Neural progenitor cell (in vitro differentiated cells): ENCODE measurements at regions not wholly inside any gene's neighbourhood (a gene's known extent, or its start where the extent isn't known, plus 50 kb on each side); places are given as distances from the start of the nearest gene placed in this dataset.

Experiments used
- DNase-seq: peaks from one replicate; pipeline ENCODE4 v3.0.0-alpha.2; 2016; ENCODE audit warnings: low spot score
- H2AFZ ChIP-seq: fragments of 200-600 bp; sonication (generic); replicated peaks from 2 replicates; pipeline ENCODE4 v1.6.1; 2016; ENCODE audit warnings: antibody characterized with exemption
- H3F3A ChIP-seq: fragments of 200-600 bp; sonication (generic); 2 replicates; pipeline ENCODE4 v1.6.1; 2016; ENCODE audit warnings: antibody characterized with exemption, low read depth
- H3K27ac ChIP-seq: fragments of 200-600 bp; sonication (generic); 2 replicates; pipeline ENCODE4 v1.5.1; 2016; ENCODE audit warnings: mild to moderate bottlenecking
- H3K27me3 ChIP-seq: fragments of 200-600 bp; sonication (generic); 2 replicates; pipeline ENCODE4 v1.6.1; 2016; ENCODE audit warnings: mild to moderate bottlenecking, moderate library complexity
- H3K36me3 ChIP-seq: fragments of 200-600 bp; sonication (generic); 2 replicates; pipeline ENCODE4 v1.5.1; 2016
- H3K4me1 ChIP-seq: fragments of 200-600 bp; sonication (generic); 2 replicates; pipeline ENCODE4 v1.6.1; 2016; ENCODE audit warnings: mixed run types
- H3K4me2 ChIP-seq: fragments of 200-600 bp; sonication (generic); 2 replicates; pipeline ENCODE4 v1.6.1; 2016
- H3K4me3 ChIP-seq: fragments of 200-600 bp; sonication (generic); 2 replicates; pipeline ENCODE4 v1.5.1; 2016
- H3K79me2 ChIP-seq: fragments of 200-600 bp; sonication (generic); 2 replicates; pipeline ENCODE4 v1.6.1; 2016; ENCODE audit warnings: low read depth
- H3K9ac ChIP-seq: fragments of 200-600 bp; sonication (generic); 2 replicates; pipeline ENCODE4 v1.6.1; 2016
- H3K9me3 ChIP-seq: fragments of 200-600 bp; sonication (generic); 2 replicates; pipeline ENCODE4 v1.5.1; 2016; ENCODE audit warnings: low read depth
- H4K20me1 ChIP-seq: fragments of 200-600 bp; sonication (generic); 2 replicates; pipeline ENCODE4 v1.6.1; 2016; ENCODE audit warnings: low read depth
- H3K27ac Mint-ChIP-seq: 3 replicates; pipeline ENCODE4 v1.8.0; 2021; ENCODE audit warnings: mixed read lengths
- H3K27me3 Mint-ChIP-seq: 2 replicates; pipeline ENCODE4 v1.8.0; 2022; ENCODE audit warnings: low read depth, mild to moderate bottlenecking, inconsistent platforms, moderate library complexity, mixed read lengths; ENCODE audit not compliant: insufficient read depth
- H3K36me3 Mint-ChIP-seq: 3 replicates; pipeline ENCODE4 v1.8.0; 2021; ENCODE audit warnings: mixed read lengths
- H3K4me1 Mint-ChIP-seq: 3 replicates; pipeline ENCODE4 v1.8.0; 2021; ENCODE audit warnings: mixed read lengths
- H3K4me3 Mint-ChIP-seq: 3 replicates; pipeline ENCODE4 v1.8.0; 2021; ENCODE audit warnings: mild to moderate bottlenecking, moderate library complexity, mixed read lengths
- H3K9me3 Mint-ChIP-seq: 3 replicates; pipeline ENCODE4 v1.8.0; 2020; ENCODE audit warnings: mixed read lengths
- CTCF ChIP-seq: fragments of 200-600 bp; sonication (generic); IDR thresholded peaks from 2 replicates; pipeline ENCODE4 v1.5.1; 2017; ENCODE audit warnings: antibody characterized with exemption, mild to moderate bottlenecking
- EZH2 ChIP-seq: fragments of 200-600 bp; sonication (generic); IDR thresholded peaks from 2 replicates; pipeline ENCODE4 v1.6.1; 2017; ENCODE audit warnings: antibody characterized with exemption, mild to moderate bottlenecking, moderate library complexity
- EZH2phosphoT487 ChIP-seq: fragments of 200-600 bp; sonication (generic); IDR thresholded peaks from 2 replicates; pipeline ENCODE4 v1.6.1; 2017; ENCODE audit warnings: antibody characterized with exemption

GRCh38 chr14:25837551-25837965 lies 760.3 kb downstream of the NOVA1 start:
- TF ChIP-seq EZH2 (no peak), CTCF (no peak), EZH2phosphoT487 (no peak)
- no peaks in the 10 kb centered on the region for H3K27me3 ChIP-seq
- H3K9me3 ChIP-seq: no peaks in the 10 kb centered on the region
- H3K79me2 ChIP-seq: no peaks in the 10 kb centered on the region
- no peaks in the 10 kb centered on the region for H3F3A ChIP-seq
- no peak overlapping the region for H3K4me3 ChIP-seq
- no peaks in the 10 kb centered on the region for H3K36me3 ChIP-seq
- Mint-ChIP-seq H3K36me3 (no peaks in the 10 kb centered on the region), H3K27me3 (peaks cover 2% of the 10 kb centered on the region), H3K27ac (no peak overlapping the region), H3K9me3 (no peaks in the 10 kb centered on the region), H3K4me1 (no peaks in the 10 kb centered on the region), H3K4me3 (no peak overlapping the region)
- peak overlapping the region; percentile 20 for H2AFZ ChIP-seq
- DNase-seq: no peak
- H3K27ac ChIP-seq: no peak overlapping the region
- no peaks in the 10 kb centered on the region for H4K20me1 ChIP-seq
- no peak overlapping the region for H3K4me2 ChIP-seq
- H3K4me1 ChIP-seq: peaks cover 5% of the 10 kb centered on the region
- H3K9ac ChIP-seq: no peak overlapping the region

- Mint-ChIP-seq H3K27me3 (peaks cover 4% of the 10 kb centered on the region), H3K9me3 (no peaks in the 10 kb centered on the region), H3K4me3 (no peak overlapping the region), H3K4me1 (no peaks in the 10 kb centered on the region), H3K36me3 (no peaks in the 10 kb centered on the region), H3K27ac (no peak overlapping the region)
- Histone ChIP-seq H3K36me3 (no peaks in the 10 kb centered on the region), H3K4me1 (peaks cover 4% of the 10 kb centered on the region), H3K27ac (no peak overlapping the region), H3K4me3 (no peak overlapping the region), H2AFZ (peak overlapping the region; percentile 1), H3K4me2 (no peak overlapping the region), H3K27me3 (no peaks in the 10 kb centered on the region), H4K20me1 (no peaks in the 10 kb centered on the region), H3K9ac (no peak overlapping the region), H3K79me2 (no peaks in the 10 kb centered on the region), H3K9me3 (no peaks in the 10 kb centered on the region), H3F3A (no peaks in the 10 kb centered on the region)
- DNase-seq: no peak
- no peak for TF ChIP-seq CTCF
- no peak for TF ChIP-seq EZH2
- no peak for TF ChIP-seq EZH2phosphoT487
Observed at GRCh38 chr14:25836636-25837035, 761.2 kb downstream of the NOVA1 start.

GRCh38 chr14:25833341-25834126 lies 764.3 kb downstream of the NOVA1 start:
- H4K20me1 ChIP-seq: no peaks in the 10 kb centered on the region
- Mint-ChIP-seq H3K27me3 (peaks cover 2% of the 10 kb centered on the region), H3K9me3 (no peaks in the 10 kb centered on the region), H3K4me1 (no peaks in the 10 kb centered on the region), H3K36me3 (no peaks in the 10 kb centered on the region), H3K4me3 (no peak overlapping the region), H3K27ac (no peak overlapping the region)
- DNase-seq: peak; percentile 80
- no peaks in the 10 kb centered on the region for H3K9me3 ChIP-seq
- H3K27me3 ChIP-seq: no peaks in the 10 kb centered on the region
- no peaks in the 10 kb centered on the region for H3F3A ChIP-seq
- H3K4me1 ChIP-seq: peaks cover 4% of the 10 kb centered on the region
- H3K36me3 ChIP-seq: no peaks in the 10 kb centered on the region
- no peak overlapping the region for H3K9ac ChIP-seq
- H3K4me3 ChIP-seq: no peak overlapping the region
- H3K27ac ChIP-seq: no peak overlapping the region
- H2AFZ ChIP-seq: peak overlapping the region; percentile 78
- TF ChIP-seq CTCF (peak; percentile 86), EZH2phosphoT487 (no peak)
- no peak overlapping the region for H3K4me2 ChIP-seq
- no peaks in the 10 kb centered on the region for H3K79me2 ChIP-seq
